IMR-90 (cell line): ENCODE measurements at regions not wholly inside any gene's neighbourhood (a gene's known extent, or its start where the extent isn't known, plus 50 kb on each side); places are given as distances from the start of the nearest gene placed in this dataset.

Experiments
- ATAC-seq: fragments of 200-7000 bp; cut with Tn5 transposase; 2 replicates; pipeline ENCODE4 v1.9.1; 2020; ENCODE audit warnings: low read depth, mild to moderate bottlenecking, moderate library complexity
- BruUV-seq: library from RNA; stranded (reverse); fragments of 400-500 nt; replicated peaks from 2 replicates; lab custom pipeline; 2021; lab: Mats Ljungman, UMichigan
- CTCF ChIA-PET: fragments of 300-600 bp; formaldehyde crosslinking; extraction: SDS; loops from one replicate; lab custom pipeline; 2021; ENCODE audit warnings: antibody characterized with exemption; lab: Yijun Ruan, JAX
- POLR2A ChIA-PET: fragments of 300-600 bp; sonication (Branson Sonifier 250); formaldehyde crosslinking; loops from one replicate; lab custom pipeline; 2022; ENCODE audit warnings: antibody characterized with exemption; ENCODE audit not compliant: unreplicated experiment; lab: Charles Lee
- DNase-seq: peaks from one replicate; pipeline ENCODE4 v3.0.0; 2013
- H2AFZ ChIP-seq: replicated peaks from 2 replicates; pipeline ENCODE3; 2013; ENCODE audit warnings: low read length, mild to moderate bottlenecking; ENCODE audit not compliant: poor library complexity
- H2AK5ac ChIP-seq: 2 replicates; pipeline ENCODE4 v1.6.1; 2013; ENCODE audit warnings: low read depth, low read length, inconsistent platforms
- H2AK9ac ChIP-seq: replicated peaks from 2 replicates; pipeline ENCODE3; 2013; ENCODE audit warnings: mild to moderate bottlenecking, low read depth, low read length, moderate library complexity; ENCODE audit not compliant: poor library complexity
- H2BK120ac ChIP-seq: 2 replicates; pipeline ENCODE4 v1.6.1; 2013; ENCODE audit warnings: low read depth, low read length, inconsistent platforms
- H2BK15ac ChIP-seq: 3 replicates; pipeline ENCODE4 v1.6.1; 2013; ENCODE audit warnings: low read depth, low read length, inconsistent platforms
- H2BK20ac ChIP-seq: 2 replicates; pipeline ENCODE4 v1.6.1; 2013; ENCODE audit warnings: low read depth, mild to moderate bottlenecking, inconsistent platforms, low read length, moderate library complexity
- H2BK5ac ChIP-seq: 2 replicates; pipeline ENCODE4 v1.6.1; 2013; ENCODE audit warnings: mild to moderate bottlenecking, low read depth, low read length, inconsistent platforms; ENCODE audit not compliant: poor library complexity, severe bottlenecking
- H3K14ac ChIP-seq: replicated peaks from 2 replicates; pipeline ENCODE4 v1.6.1; 2013; ENCODE audit warnings: low read depth, low read length, inconsistent platforms
- H3K18ac ChIP-seq: 2 replicates; pipeline ENCODE4 v1.6.1; 2013; ENCODE audit warnings: low read depth, low read length, control low read depth
- H3K23ac ChIP-seq: 2 replicates; pipeline ENCODE4 v1.6.1; 2013; ENCODE audit warnings: low read depth, low read length, inconsistent platforms
- H3K27ac ChIP-seq: 2 replicates; pipeline ENCODE4 v1.5.1; 2013; ENCODE audit warnings: mild to moderate bottlenecking, control low read depth, low read length; ENCODE audit not compliant: insufficient read depth
- H3K27me3 ChIP-seq: 2 replicates; pipeline ENCODE4 v1.6.1; 2013; ENCODE audit warnings: low read length; ENCODE audit not compliant: control insufficient read depth, insufficient read depth
- H3K36me3 ChIP-seq: 2 replicates; pipeline ENCODE4 v1.6.1; 2013; ENCODE audit warnings: low read length, mixed read lengths; ENCODE audit not compliant: control insufficient read depth, insufficient read depth
- H3K4ac ChIP-seq: 2 replicates; pipeline ENCODE4 v1.6.1; 2013; ENCODE audit warnings: low read depth, low read length, inconsistent platforms
- H3K4me1 ChIP-seq: 2 replicates; pipeline ENCODE4 v1.6.1; 2013; ENCODE audit warnings: low read length, mixed read lengths; ENCODE audit not compliant: control insufficient read depth, insufficient read depth
- H3K4me2 ChIP-seq: 2 replicates; pipeline ENCODE4 v1.6.1; 2013; ENCODE audit warnings: low read depth, mild to moderate bottlenecking, control low read depth, low read length, moderate library complexity
- H3K4me3 ChIP-seq: 2 replicates; pipeline ENCODE4 v1.5.1; 2013; ENCODE audit warnings: low read depth, mild to moderate bottlenecking, control low read depth, low read length, moderate library complexity; ENCODE audit not compliant: insufficient read depth
- H3K56ac ChIP-seq: 2 replicates; pipeline ENCODE4 v1.6.1; 2013; ENCODE audit warnings: low read length, inconsistent platforms; ENCODE audit not compliant: insufficient read depth; ENCODE audit errors: extremely low read depth
- H3K79me1 ChIP-seq, 2 experiments: 2 replicates each; pipeline ENCODE4 v1.6.1; 2013; ENCODE audit warnings: low read length in 2 of 2, inconsistent platforms in 1 of 2, low read depth in 1 of 2
- H3K9ac ChIP-seq: 2 replicates; pipeline ENCODE4 v1.6.1; 2013; ENCODE audit warnings: low read depth, low read length, control low read depth
- H3K9me1 ChIP-seq: 2 replicates; pipeline ENCODE4 v1.6.1; 2013; ENCODE audit warnings: low read length, inconsistent platforms; ENCODE audit not compliant: insufficient read depth
- H3K9me3 ChIP-seq: 2 replicates; pipeline ENCODE4 v1.6.1; 2013; ENCODE audit warnings: low read length; ENCODE audit not compliant: control insufficient read depth, insufficient read depth
- H4K20me1 ChIP-seq: 2 replicates; pipeline ENCODE4 v1.6.1; 2013; ENCODE audit warnings: low read length, inconsistent platforms; ENCODE audit not compliant: insufficient read depth
- H4K5ac ChIP-seq: 2 replicates; pipeline ENCODE4 v1.6.1; 2013; ENCODE audit warnings: mild to moderate bottlenecking, low read depth, low read length, control low read depth
- H4K8ac ChIP-seq, 2 experiments: 2 replicates each; pipeline ENCODE4 v1.6.1; 2013; ENCODE audit warnings: low read depth in 2 of 2, low read length in 2 of 2, control low read depth in 1 of 2, inconsistent platforms in 1 of 2
- H4K91ac ChIP-seq: 2 replicates; pipeline ENCODE4 v1.6.1; 2013; ENCODE audit warnings: low read depth, low read length, inconsistent platforms; ENCODE audit not compliant: insufficient read depth
- MXI1 ChIP-seq: IDR thresholded peaks from 2 replicates; pipeline ENCODE4 v1.6.1; 2012; ENCODE audit warnings: low read depth, mild to moderate bottlenecking, low read length, moderate library complexity, borderline replicate concordance
- SMC3 ChIP-seq: fragments of 150-350 bp; IDR thresholded peaks from 2 replicates; pipeline ENCODE4 v1.6.1; 2016; ENCODE audit warnings: low read depth, mild to moderate bottlenecking, antibody characterized with exemption, low read length, moderate library complexity
- WGBS, 2 experiments: methylation state at CpG; one replicate each; pipeline versions ENCODE4 v1.1.5 to v1.1.7; 2013; ENCODE audit warnings: missing lambda C conversion rate in 2 of 2; ENCODE audit not compliant: insufficient read length in 1 of 2; ENCODE audit errors: extremely low coverage in 2 of 2; 5-methylcytosine and 5-hydroxymethylcytosine counted together
- dilution Hi-C: fragments of 300-500 bp; cut with HindIII; formaldehyde crosslinking; loops from one replicate; pipeline ENCODE4 v1.14.3; 2018; ENCODE audit warnings: low sequenced_read_pairs; ENCODE audit not compliant: unreplicated experiment
- in situ Hi-C: fragments of 300-500 bp; cut with MboI; formaldehyde crosslinking; loops from 3 replicates; pipeline ENCODE4 v1.14.3; 2019; ENCODE audit warnings: low sequenced_read_pairs, inconsistent platforms, mixed read lengths
- intact Hi-C: fragments of 100-400 bp; cut with micrococcal nuclease; formaldehyde crosslinking; loops from 2 replicates; pipeline ENCODE4 v1.10.0; 2022

DNA sequence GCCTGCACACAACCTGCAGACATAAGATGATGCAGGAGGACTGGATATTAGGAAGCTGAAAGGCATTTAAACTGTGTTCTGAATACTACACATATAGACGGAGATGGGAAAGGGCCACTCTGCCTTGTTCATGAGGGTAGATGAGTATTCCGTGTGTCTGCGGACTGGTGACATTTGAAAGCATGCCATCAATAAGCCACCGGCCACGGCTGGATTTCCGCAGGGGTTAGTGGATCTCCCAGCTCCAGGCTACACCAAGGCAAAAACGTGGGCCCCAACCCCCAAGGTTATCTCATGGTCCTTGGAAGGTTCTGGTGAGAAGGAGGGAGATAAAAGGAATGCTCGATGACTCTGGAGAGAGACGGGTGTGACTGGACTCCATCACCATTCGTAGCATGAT is 78.6 kb upstream of the THBS2 start:
- in situ Hi-C loops = no loop called here
- H2AK9ac ChIP-seq = no peak overlapping the region
- H3K4me3 ChIP-seq = no peak overlapping the region
- H3K9ac ChIP-seq = no peak overlapping the region
- H3K23ac ChIP-seq = no peak overlapping the region
- H4K91ac ChIP-seq = no peak overlapping the region
- no peaks in the 10 kb centered on the region for H4K20me1 ChIP-seq
- no peak overlapping the region for H4K5ac ChIP-seq
- no CpG with 5 or more reads among the region's 10 CpGs for WGBS, 2 experiments
- no peaks in the 10 kb centered on the region for H3K4me1 ChIP-seq
- CTCF ChIA-PET = no interaction called here
- no peak overlapping the region for H2AFZ ChIP-seq
- no peak overlapping the region for H2AK5ac ChIP-seq
- no peaks in the 10 kb centered on the region for H3K79me1 ChIP-seq
- POLR2A ChIA-PET = no interaction called here
- H3K56ac ChIP-seq = no peak overlapping the region
- H3K27ac ChIP-seq = no peak overlapping the region
- no TSS peak for BruUV-seq
- H2BK15ac ChIP-seq = no peak overlapping the region
- H2BK5ac ChIP-seq = no peak overlapping the region
- no peak overlapping the region for H4K8ac ChIP-seq
- H3K4ac ChIP-seq = no peak overlapping the region
- no peak overlapping the region for H2BK20ac ChIP-seq
- H3K18ac ChIP-seq = no peak overlapping the region
- dilution Hi-C loops = no loop called here
- H3K9me3 ChIP-seq = no peaks in the 10 kb centered on the region
- H3K27me3 ChIP-seq = no peaks in the 10 kb centered on the region
- no peaks in the 10 kb centered on the region for H3K9me1 ChIP-seq
- H3K36me3 ChIP-seq = no peaks in the 10 kb centered on the region
- H3K4me2 ChIP-seq = no peak overlapping the region
- no peak for TF ChIP-seq SMC3
- TF ChIP-seq MXI1 = no peak
- DNase-seq (no peak), ATAC-seq (no peak)
- no peak overlapping the region for H3K14ac ChIP-seq
- H2BK120ac ChIP-seq = no peak overlapping the region
- intact Hi-C loops = no loop called here
